Heart left ventricle (tissue), 16 donors: ENCODE measurements at regions not wholly inside any gene's neighbourhood (a gene's known extent, or its start where the extent isn't known, plus 50 kb on each side); places are given as distances from the start of the nearest gene placed in this dataset.

ENCODE experiments used
- ATAC-seq, 4 donors: fragments of 200-7000 bp; cut with Tn5 transposase; one replicate each; pipeline ENCODE4 v1.9.1; 2020 to 2022; ENCODE audit warnings: moderate library complexity in 4 of 4, mild to moderate bottlenecking in 3 of 4, moderate number of reproducible peaks in 1 of 4
- DNase-seq, 5 donors: peaks; one replicate each; pipeline ENCODE4 v3.0.0-alpha.2; 2020
- H3K27ac ChIP-seq, 12 donors: fragments of 200-600 bp; sonication (generic) in 4 of 12; one replicate each; pipeline versions ENCODE4 v1.5.0 to v1.8.0; 2016 to 2022; ENCODE audit warnings: mild to moderate bottlenecking in 2 of 12
- H3K27me3 ChIP-seq, 9 donors: fragments of 200-600 bp; sonication (generic) in 2 of 9; one replicate each; pipeline versions ENCODE4 v1.5.1 to v1.8.0; 2016 to 2022; ENCODE audit warnings: mild to moderate bottlenecking in 3 of 9
- H3K36me3 ChIP-seq, 9 donors: fragments of 200-600 bp; sonication (generic) in 2 of 9; one replicate each; pipeline versions ENCODE4 v1.5.0 to v1.8.0; 2018 to 2022; ENCODE audit warnings: mild to moderate bottlenecking in 2 of 9
- H3K4me1 ChIP-seq, 12 donors: fragments of 200-600 bp; sonication (generic) in 4 of 12; one replicate each; pipeline versions ENCODE4 v1.5.0 to v1.8.0; 2016 to 2022; ENCODE audit warnings: mild to moderate bottlenecking in 3 of 12
- H3K4me3 ChIP-seq, 12 donors: fragments of 200-600 bp; sonication (generic) in 4 of 12; one replicate each; pipeline versions ENCODE4 v1.5.0 to v1.8.0; 2017 to 2022; ENCODE audit warnings: mild to moderate bottlenecking in 9 of 12, moderate library complexity in 4 of 12
- H3K9me3 ChIP-seq, 12 donors: fragments of 200-600 bp; sonication (generic) in 4 of 12; one replicate each; pipeline versions ENCODE4 v1.5.0 to v1.8.0; 2016 to 2022; ENCODE audit warnings: mild to moderate bottlenecking in 1 of 12
- POLR2A ChIP-seq, 2 donors: fragments of 450-650 bp; IDR thresholded peaks; one replicate each; pipeline ENCODE4 v1.6.1; 2017; ENCODE audit warnings: antibody characterized with exemption in 2 of 2, mild to moderate bottlenecking in 2 of 2, moderate library complexity in 2 of 2
- WGBS, 4 donors: extraction: QIAGEN DNeasy Blood & Tissue Kit in 2 of 4; methylation state at CpG; one replicate each; pipeline versions ENCODE4 v1.1.5 to v1.1.7; 2013 to 2018; 5-methylcytosine and 5-hydroxymethylcytosine counted together
- intact Hi-C, 10 donors: fragments of 100-400 bp; cut with DNase I; formaldehyde crosslinking; loops; one replicate each; pipeline versions ENCODE4 v1.11.1 to v1.14.2; 2022
- TF ChIP-seq, protein P1 (sequence below), 12 donors: fragments of 200-600 bp; sonication (generic) in 4 of 12; IDR thresholded peaks; one replicate each; pipeline versions ENCODE4 v1.5.0 to v1.8.0; 2018 to 2022; ENCODE audit warnings: antibody characterized with exemption in 12 of 12, mild to moderate bottlenecking in 5 of 12
- donor health status: ischemic (EF 13 %, LVEDD 7.1; RV severe dilation, severe dysfunction).
- donor health status: healthy with polysubstance abuse.
- donor health status: DM: no; HTN: yes; CAD: no.
- donor health status: DM: no; HTN: no; CAD: no.
- donor health status: ischemic (EF 25% LVEDD 6.9; RV normal size, moderate dysfunction).
- donor health status: ischemic (EF 25% LVEDD 5.7; RV mildly dilated, moderate dysfunction).
- donor health status: healthy.
- donor health status: DM: yes; HTN: yes; CAD: no.
- donor health status: ischemic (EF 35%, LVEDD 5.7; RV mildly dilated, moderate dysfunction).
- donor health status: nonischemic (EF 11% LVEDD 7.7; RV severe dilation, severe dysfunction).
- donor health status: DM: yes; HTN: yes; CAD: no.
- donor health status: PGD.
- donor health status: ischemic (EF 29% LVEDD 5.4; RV normal size, mild dysfunction).
- donor health status: nonischemic (EF 23%, LVEDD 6.1; RV moderate dilation, normal function).

DNA sequence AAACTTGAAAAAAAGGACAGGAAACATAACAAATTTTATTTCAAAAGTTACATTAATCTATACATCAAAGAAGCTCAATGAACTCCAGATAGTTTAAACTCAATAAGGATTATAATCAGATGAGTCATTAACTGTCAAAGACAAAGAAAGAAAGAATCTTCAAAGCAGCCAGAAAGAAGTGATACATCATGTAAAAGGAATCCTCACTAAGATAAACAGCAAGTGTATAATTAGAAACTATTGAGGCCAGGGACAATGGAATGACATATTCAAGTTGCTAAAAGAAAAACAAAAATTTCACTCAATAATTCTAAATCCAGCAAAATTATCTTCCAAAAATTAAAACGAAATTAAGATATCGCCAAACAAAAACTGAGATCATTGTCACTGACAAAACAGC is 161.6 kb upstream of the NWD2 start:
- Histone ChIP-seq H3K36me3 (no peaks in the 10 kb centered on the region), H3K9me3 (peaks cover 0 to 34% (median 9%) of the 10 kb centered on the region in 12 donors), H3K4me1 (no peaks in the 10 kb centered on the region), H3K27ac (no peak overlapping the region), H3K27me3 (no peaks in the 10 kb centered on the region), H3K4me3 (no peak overlapping the region)
- intact Hi-C loops, result no loop called here
- no peak for TF ChIP-seq POLR2A (IDR thresholded peaks at IDR 0.05)
- TF ChIP-seq, protein P1, sequence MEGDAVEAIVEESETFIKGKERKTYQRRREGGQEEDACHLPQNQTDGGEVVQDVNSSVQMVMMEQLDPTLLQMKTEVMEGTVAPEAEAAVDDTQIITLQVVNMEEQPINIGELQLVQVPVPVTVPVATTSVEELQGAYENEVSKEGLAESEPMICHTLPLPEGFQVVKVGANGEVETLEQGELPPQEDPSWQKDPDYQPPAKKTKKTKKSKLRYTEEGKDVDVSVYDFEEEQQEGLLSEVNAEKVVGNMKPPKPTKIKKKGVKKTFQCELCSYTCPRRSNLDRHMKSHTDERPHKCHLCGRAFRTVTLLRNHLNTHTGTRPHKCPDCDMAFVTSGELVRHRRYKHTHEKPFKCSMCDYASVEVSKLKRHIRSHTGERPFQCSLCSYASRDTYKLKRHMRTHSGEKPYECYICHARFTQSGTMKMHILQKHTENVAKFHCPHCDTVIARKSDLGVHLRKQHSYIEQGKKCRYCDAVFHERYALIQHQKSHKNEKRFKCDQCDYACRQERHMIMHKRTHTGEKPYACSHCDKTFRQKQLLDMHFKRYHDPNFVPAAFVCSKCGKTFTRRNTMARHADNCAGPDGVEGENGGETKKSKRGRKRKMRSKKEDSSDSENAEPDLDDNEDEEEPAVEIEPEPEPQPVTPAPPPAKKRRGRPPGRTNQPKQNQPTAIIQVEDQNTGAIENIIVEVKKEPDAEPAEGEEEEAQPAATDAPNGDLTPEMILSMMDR (IDR thresholded peaks at IDR 0.05), result no peak
- ATAC-seq (no peak), DNase-seq (no peak)
- WGBS, 4 donors, result 89 to 93% (median 90%) methylated on average over 2 of the region's 2 CpGs

DNA sequence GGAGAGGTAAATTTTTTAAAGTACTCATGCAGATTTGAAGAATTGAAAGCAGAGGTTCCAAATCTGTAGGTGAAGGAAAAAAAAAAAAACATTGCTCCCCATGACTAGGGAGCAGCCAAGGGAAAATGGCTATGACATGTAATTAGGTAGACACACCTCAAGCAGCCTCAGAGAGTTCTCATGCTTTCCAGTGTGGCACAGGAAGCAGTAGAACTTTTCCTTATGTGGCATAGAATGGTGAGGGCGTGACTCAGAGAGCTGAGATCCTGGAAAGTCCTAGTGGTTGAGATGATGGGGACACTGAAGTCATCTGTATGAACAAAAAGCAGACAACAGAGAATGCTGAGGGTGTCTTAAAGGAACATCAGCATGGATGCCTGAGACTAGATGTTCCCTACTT is 148.6 kb upstream of the NWD2 start:
- intact Hi-C loops, result no loop called here
- Histone ChIP-seq H3K36me3 (no peaks in the 10 kb centered on the region), H3K9me3 (peaks cover 0 to 10% (median 0%) of the 10 kb centered on the region in 12 donors), H3K4me3 (no peak overlapping the region), H3K27me3 (no peaks in the 10 kb centered on the region), H3K27ac (no peak overlapping the region), H3K4me1 (no peaks in the 10 kb centered on the region)
- DNase-seq (no peak), ATAC-seq (no peak)
- TF ChIP-seq, protein P1 (IDR thresholded peaks at IDR 0.05), result no peak
- no peak for TF ChIP-seq POLR2A (IDR thresholded peaks at IDR 0.05)
- 78 to 92% (median 89%) methylated on average over 1 of the region's 1 CpG for WGBS, 4 donors

DNA sequence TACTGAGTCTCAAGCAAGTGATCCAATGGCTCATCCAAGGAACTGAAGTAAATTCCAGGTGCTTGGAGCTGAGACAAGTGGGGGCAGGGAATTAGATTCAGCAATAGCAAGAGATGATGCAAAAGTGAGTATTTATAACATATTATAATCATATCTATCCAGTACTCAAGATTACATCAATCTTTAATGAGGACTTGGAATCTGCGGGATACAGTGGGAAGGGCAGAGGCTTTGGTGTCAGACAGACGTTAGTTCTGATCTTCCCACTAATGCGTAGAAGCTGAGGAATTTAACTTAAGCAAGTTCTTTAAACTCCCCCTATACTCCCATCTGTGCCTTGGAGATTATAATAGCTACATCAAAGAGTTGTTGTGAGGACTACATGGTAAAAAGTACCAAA is 143.4 kb upstream of the NWD2 start:
- Histone ChIP-seq H3K36me3 (no peaks in the 10 kb centered on the region), H3K27me3 (no peaks in the 10 kb centered on the region), H3K9me3 (no peaks in the 10 kb centered on the region), H3K27ac (no peak overlapping the region), H3K4me1 (no peaks in the 10 kb centered on the region), H3K4me3 (no peak overlapping the region)
- TF ChIP-seq POLR2A (IDR thresholded peaks at IDR 0.05), result no peak
- TF ChIP-seq, protein P1 (IDR thresholded peaks at IDR 0.05), result no peak
- 47 to 77% (median 66%) methylated on average over 3 of the region's 3 CpGs for WGBS, 4 donors
- no peak for ATAC-seq
- no peak for DNase-seq
- intact Hi-C loops, result no loop called here

- DNase-seq (no peak), ATAC-seq (no peak)
- TF ChIP-seq, protein P1 (IDR thresholded peaks at IDR 0.05), result no peak
- no peak for TF ChIP-seq POLR2A (IDR thresholded peaks at IDR 0.05)
- H3K4me1 ChIP-seq, result no peaks in the 10 kb centered on the region
- H3K4me3 ChIP-seq, result no peak overlapping the region
- H3K9me3 ChIP-seq, result no peaks in the 10 kb centered on the region
- H3K27ac ChIP-seq, result no peak overlapping the region
- 72 to 79% (median 76%) methylated on average over 2 of the region's 2 CpGs for WGBS, 4 donors
- no peaks in the 10 kb centered on the region for H3K27me3 ChIP-seq
- H3K36me3 ChIP-seq, result no peaks in the 10 kb centered on the region
- intact Hi-C loops, result no loop called here
Measured at GRCh38 chr4:37101686-37102085, 142.9 kb upstream of the NWD2 start.
